Inflammatory macrophage treated with lipopolysaccharide for 1 hour (primary cell): ENCODE measurements at regions not wholly inside any gene's neighbourhood (a gene's known extent, or its start where the extent isn't known, plus 50 kb on each side); places are given as distances from the start of the nearest gene placed in this dataset.

Experiments
- DNase-seq, 2 donors: peaks; one replicate each; pipeline ENCODE4 v3.0.0-alpha.2; 2020 to 2022

DNA sequence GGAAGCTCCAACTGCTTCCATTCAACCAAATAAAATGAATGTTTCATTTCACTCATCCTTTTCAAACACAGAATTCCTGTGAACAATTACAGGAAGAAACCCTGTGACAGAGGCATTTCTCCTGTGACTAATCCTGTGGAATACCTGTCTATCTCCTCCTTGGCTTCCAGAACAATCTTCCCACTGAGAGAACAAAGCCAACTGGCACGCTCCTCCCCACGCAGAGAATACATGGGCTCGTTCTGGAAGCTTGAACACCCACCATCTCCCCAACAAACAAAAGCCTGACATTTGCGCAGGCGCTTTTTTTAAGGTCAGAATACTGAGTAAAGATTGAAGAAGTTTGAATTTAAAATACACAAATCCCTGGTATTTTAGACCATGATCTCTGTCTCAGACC, 104.7 kb upstream of the SLC66A3 start:
- DNase-seq = no peak

DNA sequence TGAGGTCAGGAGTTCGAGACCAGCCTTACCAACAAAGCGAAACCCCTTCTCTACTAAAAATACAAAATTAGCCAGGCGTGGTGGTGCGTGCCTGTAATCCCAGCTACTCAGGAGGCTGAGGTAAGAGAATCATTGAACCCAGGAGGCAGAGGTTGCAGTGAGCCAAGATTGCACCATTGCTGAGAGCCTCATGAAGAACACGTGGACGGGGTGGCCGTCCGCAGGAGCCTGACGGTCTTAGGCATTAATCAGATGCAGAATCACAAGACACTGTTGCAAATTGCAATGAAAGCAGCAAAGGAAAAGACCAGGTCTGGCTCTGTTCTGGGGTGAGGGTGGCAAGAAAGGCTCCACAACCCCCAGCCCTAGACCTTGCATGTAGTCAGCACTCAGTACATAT, 104.0 kb upstream of the SLC66A3 start:
- DNase-seq = no peak

DNA sequence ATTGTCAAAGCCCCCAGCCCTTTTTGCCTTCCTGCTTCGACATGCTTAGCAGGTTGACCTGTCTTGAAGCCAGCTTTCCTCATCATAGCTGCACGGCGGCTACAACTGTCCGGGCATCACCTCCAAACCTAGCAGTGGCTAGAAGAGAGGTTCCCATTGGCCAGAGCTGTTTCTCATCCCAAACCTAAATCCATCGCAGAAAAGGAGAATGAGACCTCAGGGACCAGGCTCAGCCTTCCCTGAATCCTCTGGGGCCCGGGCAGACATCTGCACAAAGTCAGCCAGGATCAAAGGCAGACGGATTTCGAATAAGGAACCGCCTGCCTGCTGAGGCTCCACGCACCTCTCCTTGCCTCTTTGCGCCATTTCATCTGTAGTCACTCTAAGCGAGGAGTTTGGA, 101.7 kb upstream of the SLC66A3 start:
- DNase-seq = no peak

DNA sequence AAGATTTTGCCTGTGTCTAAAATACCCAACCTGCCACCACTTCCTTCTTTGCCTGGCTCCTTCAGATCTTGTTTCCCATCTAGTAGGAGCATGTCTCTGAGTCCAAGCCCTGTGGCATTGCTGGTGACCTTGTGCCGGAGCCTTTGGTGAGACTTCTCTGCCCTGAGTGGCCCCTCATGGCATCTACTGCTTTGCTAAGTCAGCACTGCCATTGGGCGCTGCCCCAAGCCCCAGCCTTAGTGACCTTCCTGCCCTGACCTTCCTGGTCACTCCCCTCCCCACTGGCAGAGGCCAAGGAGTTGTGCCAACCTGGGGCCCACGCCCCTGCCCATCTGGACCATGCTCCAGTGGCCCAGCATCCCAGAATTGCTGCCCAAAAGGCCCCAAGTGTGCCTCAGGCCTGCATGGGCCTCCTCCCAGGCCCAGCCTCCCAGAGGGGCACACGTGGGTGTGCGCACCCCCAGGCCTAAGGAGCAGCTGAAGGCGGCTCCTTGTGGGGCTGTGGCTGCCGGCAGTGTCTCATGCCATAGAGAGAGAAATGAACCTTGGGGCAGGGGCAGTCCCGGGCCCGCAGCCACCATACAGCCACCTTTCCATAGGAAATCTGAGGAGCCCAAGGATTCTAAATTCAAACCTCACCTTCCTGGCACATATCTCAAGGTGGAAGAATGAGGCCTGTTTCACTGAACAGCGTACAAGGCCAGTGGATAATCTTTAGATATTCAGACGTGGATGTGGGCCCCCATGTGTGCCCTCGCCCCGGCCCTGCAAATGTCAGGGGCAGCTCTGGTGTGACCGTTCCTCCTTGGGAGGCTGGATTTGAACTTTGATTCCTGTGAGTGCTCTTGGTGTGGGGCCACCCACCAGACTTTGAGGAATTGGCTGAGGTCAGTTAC, 100.2 kb upstream of the SLC66A3 start:
- no peak for DNase-seq

DNA sequence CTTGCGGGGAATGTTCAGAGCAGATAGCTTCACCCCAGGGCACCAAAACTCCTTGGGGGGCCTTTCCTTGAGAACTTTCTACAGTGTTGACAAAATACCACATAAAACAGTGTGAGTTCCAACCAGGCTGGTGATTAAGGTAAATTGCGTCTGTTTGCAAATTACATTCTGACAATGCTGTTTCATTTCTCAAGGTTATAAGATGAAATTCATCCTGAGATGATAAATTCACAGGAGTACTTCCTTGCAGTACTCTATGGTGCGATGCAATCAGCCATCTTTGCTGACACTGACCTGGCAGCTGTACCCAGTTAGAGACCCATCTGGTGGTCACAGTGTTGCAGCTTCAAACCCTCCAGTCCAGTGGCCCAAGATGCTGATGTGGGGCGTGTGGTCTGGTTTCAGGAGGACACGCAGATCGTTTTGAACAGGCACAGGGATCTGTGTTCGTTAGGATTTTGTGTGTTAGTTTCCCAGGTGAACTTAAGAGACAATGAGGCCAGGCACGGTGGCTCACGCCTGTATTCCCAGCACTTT, 99.5 kb upstream of the SLC66A3 start:
- DNase-seq = no peak

DNA sequence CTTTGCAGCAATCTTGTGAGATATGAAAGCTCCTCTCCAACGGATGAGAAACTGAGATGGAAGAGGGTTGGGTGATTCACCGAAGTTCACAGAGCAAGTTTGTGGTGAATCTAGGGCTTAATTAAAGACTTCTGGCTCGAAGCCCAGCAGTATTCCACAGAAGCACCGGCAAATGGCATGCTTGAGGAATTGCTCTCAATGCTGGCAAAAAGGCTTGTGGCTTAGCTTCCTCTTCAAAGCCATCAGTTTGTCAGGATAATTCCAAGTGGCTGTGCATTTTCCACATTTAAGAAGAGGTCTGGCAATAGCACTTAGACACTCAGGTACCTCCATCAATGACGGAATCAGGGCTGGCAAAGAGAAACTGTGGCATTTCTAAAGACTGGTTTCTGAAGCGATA, 98.7 kb upstream of the SLC66A3 start:
- DNase-seq = no peak

DNA sequence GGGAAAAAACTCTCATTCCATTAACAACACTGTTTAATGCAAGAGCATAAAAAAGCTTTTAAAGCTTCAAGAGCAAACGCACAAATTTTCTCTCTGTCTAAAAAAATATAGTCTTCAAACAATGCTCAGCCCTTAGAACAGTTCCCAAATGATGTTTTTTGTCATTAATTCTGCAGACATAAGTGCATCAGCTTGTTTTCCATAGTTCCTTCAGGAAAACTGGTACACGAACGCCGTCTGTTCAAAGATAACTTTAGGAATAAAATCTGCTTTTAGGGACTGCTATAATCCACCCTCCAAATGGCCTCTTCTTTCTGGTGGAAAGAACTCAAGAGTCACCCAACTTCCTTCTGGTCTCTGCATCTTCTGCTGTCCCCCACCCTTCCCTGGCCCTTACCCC, 98.2 kb upstream of the SLC66A3 start:
- no peak for DNase-seq

DNA sequence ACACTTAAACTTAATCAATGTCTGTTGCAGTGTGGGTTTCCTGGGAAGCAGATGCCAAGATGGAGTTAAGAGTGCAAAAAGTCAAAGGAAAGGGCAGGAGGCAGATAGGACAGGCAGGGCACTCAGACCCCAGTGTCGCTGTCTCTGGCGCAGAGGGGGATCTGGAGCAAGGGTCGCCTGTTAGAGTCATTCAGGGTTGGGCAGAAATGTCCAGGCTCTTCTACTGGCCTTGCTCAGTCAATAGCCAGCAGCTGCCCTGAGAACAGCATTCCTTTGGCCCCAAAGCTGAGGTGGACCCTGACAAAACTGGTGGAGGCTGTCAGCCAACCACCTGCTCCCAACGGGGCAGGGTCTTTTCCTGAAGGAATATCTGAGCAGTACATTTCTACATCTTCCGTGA, 97.1 kb upstream of the SLC66A3 start:
- DNase-seq = no peak

DNA sequence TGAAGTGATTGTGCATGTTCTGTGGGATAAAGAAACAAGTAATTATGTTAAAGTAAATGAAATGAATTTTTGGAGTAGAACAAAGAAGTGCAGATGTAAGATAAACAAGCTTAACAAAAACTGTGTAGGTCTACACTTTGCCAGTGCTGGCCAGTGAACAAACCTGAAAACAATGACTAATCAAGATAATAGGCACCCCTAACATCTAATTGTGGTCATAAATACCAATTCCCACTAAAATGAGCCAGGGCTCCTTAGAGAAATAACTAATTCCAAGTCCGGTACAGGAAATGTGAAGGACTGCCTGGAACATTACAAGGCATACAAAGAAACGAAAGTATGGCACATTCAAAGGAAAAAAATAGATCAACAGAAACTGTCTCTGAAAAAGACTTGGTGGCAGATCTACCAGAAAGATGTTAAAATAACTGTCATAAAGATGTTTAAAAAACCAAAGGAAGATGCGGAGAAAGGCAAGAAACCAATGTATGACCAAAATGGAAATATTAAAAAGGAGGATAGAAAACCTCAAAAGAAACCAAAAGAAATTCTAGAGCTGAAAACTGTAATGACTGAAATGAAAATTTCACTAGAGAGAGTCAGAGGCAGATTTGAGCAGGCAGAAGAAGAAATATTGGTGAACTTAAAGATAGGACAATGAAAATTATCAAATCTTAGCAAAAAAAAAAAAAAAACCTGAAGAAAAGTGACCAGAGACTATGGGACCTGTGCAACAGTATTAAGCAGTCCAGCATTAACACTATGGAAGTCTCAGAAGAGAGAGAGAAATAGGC, 94.7 kb upstream of the SLC66A3 start:
- DNase-seq = no peak

DNA sequence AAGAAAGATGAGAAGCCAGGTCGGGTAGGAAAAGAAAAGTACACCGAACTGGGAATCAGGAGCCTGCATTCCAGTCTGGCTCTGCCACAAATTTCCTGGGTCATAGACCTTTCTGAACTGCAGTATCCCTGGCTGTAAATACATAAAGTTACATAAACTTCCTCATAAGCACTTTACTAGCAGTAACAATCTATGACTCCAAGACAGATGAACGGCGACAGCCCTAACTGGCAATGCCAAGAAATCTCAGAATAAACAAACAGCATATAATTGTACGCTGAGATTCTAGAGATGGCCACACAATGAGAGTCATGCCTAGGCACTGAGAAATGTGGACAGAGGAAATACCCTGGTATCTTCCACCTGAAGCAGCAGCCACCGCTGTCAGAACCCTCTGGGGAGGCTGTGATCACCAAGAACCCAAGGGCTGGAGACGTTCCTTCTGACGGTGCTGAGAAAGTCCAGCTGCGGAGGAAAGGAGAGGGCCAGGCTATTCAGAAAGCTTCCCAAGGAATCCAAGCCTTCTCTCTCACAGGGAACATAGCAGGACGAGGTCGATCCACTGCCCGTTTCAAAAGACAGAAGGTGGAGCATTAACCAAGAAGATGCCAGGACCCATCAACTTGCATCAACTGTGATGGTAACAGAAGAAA, 89.3 kb upstream of the SLC66A3 start:
- no peak for DNase-seq

DNA sequence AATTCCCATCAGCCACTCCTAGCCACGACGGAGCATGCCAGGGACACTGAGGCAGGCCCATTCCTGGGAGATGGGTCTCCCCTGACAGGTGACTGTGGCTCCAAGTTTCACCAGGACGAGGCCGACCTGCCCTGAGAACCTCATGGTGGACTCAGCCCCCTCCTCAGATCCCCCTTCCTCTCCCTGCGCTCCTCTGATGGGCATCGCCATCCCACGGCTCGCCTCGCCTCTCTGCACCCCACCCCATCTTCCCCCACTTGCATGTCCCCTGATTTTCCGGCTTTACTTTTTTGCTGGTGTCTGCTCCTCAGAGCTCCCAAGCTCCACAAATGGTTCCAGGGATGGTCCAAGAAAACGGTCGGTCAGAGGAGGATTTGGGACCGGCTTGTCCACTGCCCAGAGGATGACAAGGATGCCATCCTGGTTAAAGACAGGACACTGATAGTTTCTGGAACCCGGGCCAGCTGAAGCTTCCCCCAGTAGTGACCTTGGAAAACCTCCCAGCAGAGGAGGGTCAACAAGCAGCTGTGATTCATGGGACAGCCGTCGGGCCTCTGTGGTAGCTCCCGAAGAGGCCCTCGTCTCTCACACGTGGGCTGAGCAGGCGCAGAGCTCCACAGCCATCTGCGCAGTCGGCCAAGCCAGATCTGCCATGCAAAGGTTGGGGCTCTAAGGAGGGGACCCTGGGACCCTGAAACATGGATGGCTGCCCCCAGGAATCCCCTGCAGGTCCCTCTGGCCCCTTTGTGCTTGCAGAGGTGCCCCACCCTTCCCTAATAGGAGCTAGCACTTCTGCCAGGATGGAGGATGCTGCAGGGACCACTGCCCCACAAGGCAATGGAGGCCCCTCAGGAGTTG, 87.8 kb upstream of the SLC66A3 start:
- no peak for DNase-seq

DNA sequence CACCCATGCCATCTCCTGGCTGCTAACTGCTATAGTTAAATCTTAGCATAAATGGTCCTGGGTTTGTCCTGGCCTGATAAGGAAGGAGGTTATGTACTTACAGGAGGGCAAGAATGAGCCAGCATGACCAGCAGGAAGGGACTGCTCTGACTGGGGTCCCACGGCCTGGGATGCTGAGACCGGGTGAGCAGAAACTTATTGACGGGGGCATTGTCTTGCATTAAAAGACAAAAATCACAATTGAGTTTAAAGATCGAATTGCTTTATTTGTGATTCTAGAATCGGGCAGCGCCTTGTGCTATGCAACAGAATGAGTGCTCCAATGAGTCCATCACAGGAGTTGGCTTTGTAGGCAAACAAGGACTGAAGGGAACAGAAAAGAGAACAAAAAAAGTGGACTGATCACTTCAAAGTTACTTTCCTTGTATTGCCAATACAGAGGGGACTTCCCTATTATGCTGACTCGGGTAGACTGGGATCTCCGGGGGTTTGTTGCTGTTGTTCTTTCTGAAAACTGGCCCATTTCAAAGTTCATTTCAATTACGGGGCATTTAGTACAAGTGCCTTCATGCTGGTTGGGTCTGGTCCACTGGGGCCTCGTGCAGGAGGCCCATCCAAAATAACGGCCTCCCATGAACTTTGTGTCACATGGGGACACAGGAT, 87.1 kb upstream of the SLC66A3 start:
- no peak for DNase-seq

DNA sequence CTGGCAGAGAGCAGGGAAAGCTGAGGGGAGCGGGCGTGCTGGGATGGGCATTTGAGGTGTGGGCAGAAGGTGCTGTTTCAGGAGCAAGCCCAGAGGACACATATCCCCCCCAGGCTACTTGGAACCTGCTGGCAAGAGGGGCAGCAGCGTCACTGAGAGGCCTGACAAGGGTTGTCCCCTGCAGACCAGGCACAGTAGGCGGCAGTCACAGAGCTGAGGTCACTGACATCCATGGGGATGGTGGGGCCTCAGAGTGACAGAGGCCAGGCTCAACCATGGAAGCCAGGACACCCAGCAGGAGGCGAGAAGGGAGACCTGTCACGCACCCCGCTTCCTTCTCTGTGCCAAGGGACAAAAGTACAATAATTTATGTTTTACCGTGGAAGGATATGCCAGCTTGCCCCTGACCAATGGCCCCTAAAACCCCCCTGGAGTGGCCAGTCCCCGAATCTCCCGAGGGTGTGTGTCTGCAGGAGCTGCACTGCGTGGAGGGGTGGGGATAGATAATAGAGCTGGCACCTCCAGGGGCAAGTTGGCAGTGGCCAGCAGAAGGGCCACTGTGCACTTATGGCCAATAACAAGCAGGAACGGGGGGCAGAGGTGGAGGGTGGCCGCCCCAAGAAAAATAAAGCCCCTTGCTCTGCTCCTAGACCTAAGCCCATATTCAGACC, 86.3 kb upstream of the SLC66A3 start:
- no peak for DNase-seq

DNA sequence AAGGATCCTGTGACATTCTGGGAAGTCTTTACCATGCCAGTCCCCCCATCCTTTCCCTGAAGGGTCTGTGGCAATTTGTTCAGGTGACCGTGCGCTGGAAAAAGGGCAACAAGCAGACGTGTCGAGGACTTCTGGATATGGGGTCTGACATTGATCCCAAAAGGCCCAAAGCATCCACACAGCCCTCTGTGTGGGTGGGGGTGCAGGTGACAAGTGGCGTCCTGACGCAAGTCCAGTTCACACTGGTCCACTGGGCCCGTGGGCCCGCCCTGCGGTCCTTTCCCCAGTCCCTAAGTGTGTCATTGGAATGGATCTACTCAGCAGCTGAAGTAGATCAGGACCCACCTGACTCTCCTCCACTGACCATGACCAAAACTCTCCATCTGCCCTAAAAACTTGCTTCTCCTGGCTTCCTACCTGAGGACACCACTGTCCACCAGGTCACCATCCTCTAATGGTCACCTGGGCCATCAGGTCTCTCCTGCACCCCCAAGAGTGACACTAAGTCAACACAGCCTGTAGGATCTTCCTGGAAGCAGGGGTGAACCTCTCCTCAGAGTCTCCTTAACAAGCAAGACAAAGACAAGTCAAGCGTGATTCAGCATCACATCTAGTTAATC, 85.6 kb upstream of the SLC66A3 start:
- DNase-seq = no peak

DNA sequence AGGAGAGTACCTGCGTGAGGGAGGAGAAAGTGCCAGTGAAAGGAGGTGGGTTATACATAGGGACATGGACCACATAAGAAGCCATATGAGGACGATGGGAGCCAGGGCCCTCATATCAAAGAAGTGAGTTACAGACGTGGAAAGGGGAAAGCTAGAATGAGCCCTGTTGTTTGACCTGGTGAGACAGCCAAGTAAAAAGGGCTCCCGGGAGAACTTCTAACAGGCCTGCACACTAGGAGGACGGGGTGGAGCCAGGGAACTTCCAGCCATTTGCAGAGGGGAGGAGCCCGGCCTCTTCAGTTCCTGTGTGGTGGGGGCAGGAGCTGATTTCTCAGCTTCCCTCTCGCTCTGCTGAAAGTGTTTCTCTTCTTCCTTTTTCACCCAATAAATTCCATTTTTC, 84.1 kb upstream of the SLC66A3 start:
- peak; percentile 66 to 82 for DNase-seq

DNA sequence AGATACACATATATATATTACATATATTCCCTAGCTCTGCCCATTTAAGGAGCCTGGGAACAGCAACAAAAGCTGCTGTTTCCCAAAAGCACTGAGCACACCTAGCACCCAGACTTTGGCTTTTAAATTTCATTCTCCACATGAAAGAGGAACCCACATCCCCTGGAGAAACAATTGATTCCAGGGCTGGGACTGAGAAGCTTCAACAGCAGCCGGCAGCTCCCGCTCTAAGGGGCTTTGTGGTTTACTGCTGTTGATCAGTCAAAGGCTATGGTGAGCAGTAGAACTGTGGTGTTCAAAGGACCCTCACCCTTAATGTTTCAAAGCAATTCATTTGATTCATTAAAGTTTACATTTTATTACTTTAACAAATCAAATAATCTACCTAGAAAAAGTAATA, 83.3 kb upstream of the SLC66A3 start:
- no peak for DNase-seq

DNA sequence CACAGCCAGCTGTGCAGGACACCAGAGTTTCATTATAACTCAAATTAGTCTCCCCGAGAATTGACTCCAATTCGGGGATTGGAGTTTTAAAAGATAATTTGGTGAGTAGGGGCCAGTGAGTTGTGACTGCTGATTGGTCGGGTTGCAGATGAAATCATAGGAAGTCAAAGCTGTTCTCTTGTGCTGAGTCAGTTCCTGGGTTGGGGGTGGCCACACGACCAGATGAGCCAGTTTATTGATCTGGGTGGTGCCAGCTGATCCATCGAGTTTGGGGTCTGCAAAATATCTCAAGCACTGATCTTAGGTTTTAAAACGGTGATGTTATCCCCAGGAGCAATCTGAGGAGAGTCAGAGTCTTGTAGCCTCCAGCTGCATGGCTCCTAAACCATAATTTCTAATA, 82.7 kb upstream of the SLC66A3 start:
- no peak for DNase-seq

DNA sequence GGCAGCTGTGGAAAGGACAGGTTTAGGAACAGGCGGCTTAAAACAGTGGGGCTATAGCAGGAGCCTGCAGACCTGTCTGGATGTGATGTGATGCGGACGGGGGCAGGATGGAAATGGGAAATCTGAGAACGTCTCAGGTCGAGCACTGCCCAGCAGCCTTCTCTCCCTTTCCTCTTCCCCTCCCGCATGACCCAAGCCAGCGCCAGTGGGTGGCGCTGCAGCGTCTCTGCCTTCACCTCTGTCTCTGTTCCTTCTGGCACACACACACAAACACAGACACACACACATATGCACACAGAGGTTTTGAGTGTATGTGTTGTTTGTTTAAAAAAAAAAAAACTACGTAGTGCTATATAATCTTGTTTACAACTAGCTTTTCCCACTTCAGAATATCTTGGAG, 82.0 kb upstream of the SLC66A3 start:
- DNase-seq = peak; percentile 8 to 42

DNA sequence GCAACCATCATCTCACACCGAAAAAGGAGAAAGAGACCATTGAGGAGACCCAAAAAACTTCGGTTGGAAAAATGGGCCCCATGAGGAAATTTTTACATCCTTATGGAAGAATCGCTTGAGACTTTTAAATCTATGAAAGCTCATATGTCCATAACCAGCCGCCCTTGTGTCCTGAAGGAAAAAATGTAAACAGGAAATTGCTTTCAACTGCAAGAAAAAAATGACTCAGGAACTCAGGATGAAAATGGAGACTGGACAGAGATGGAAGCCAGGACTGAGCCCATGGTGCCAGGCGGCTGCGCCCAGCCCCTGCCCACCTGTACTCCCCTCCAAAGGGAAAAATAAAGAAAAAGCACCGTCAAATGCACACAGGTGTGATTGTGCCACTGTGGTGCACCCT, 81.5 kb upstream of the SLC66A3 start:
- DNase-seq = no peak

DNA sequence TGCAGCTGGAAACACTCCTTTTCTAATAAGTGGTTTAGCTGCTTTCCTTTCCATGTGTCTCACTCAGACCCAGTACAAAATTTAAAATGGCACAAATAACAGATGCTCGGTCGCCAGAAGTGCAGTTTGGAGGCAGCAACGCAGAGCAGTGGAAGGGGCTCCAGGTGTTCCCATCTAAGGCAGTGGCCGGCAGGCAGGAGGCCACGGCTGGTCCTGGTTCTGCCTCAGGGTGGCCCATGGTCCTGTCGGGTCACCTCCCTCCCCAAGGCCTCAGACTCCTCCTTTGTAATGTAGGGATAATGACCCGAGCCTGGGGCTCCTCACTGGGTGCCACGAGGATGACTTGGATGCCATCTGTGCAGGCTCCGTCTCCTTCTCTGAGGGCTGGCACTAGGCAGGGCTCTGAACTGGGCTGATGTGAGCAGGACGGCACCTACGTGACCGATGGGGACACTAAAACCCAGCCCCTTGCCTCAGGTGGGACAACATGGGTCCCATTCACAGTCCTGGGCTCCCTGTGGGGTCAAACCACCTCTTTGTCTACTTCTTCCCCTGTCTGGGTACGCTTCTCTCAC, 80.9 kb upstream of the SLC66A3 start:
- no peak for DNase-seq

DNA sequence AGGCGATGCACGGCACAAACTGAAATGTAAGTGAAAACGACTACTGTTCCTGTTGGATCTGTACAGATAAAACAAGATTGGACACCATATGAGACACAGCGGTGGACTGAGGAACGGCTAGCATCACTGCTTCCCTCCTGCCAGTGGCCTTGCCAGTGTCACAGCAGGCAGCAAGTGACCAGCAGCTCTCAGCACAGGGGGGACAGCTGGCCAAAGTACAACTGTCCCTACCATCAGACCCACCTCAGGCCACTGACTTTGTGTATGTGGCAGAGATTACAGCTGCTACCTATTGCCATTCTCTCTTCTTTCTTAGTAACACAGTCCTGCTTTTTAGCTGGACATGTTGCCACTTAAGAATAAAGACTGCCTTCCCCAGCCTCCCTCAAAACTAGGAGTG, 80.0 kb upstream of the SLC66A3 start:
- DNase-seq = no peak
